ENCODE measurements at regions not wholly inside any gene's neighbourhood (a gene's known extent, or its start where the extent isn't known, plus 50 kb on each side); places are given as distances from the start of the nearest gene placed in this dataset.

DNA sequence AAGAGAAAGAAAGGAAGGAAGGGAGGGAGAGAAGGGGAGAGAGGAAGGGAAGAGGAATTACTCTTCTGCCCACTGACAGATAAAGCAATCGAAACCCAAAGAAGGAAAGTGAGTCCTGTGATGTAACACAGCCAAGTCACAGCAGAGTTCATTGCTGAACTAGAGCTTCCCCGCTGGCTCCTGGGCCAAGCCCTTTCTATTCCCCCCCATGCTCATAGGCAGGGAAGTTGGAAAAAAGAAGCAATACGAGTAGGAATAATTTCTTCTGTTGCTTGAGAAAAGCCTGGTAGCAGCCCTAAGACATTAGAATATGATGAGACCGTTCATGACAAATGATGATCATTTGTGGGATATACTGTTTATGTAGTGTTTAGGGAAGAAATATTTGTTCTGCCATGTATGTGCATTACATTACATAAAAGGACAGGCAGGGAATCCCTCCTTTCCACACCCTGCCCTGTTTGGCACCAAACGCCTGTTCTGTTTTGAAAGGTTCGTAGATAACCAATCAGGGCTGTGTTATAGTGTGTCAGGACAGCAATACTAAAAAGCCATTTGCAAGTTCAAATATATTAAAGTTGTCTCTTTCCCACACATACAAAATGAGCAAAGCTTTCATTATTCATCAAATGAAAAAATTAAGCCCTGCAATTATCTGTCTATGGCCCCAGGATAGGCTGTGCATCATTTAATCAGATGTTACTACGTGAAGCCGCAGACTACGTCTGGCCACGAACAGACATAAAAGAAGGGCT, 111.0 kb upstream of the TRPM1 start:
- TF ChIP-seq, protein P1, sequence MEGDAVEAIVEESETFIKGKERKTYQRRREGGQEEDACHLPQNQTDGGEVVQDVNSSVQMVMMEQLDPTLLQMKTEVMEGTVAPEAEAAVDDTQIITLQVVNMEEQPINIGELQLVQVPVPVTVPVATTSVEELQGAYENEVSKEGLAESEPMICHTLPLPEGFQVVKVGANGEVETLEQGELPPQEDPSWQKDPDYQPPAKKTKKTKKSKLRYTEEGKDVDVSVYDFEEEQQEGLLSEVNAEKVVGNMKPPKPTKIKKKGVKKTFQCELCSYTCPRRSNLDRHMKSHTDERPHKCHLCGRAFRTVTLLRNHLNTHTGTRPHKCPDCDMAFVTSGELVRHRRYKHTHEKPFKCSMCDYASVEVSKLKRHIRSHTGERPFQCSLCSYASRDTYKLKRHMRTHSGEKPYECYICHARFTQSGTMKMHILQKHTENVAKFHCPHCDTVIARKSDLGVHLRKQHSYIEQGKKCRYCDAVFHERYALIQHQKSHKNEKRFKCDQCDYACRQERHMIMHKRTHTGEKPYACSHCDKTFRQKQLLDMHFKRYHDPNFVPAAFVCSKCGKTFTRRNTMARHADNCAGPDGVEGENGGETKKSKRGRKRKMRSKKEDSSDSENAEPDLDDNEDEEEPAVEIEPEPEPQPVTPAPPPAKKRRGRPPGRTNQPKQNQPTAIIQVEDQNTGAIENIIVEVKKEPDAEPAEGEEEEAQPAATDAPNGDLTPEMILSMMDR (IDR thresholded peaks at IDR 0.05): no peak
- no peak for TF ChIP-seq POLR2A (IDR thresholded peaks at IDR 0.05)
